ENCODE measurements at regions not wholly inside any gene's neighbourhood (a gene's known extent, or its start where the extent isn't known, plus 50 kb on each side); places are given as distances from the start of the nearest gene placed in this dataset.

- ATAC-seq, result no peak
- DNase-seq, result no peak
- Mint-ChIP-seq H3K36me3 (ENCODE audit: low read depth) (no peaks in the 10 kb centered on the region), H3K9me3 (no peaks in the 10 kb centered on the region), H3K4me1 (no peaks in the 10 kb centered on the region), H3K4me3 (no peak overlapping the region), H3K27me3 (no peaks in the 10 kb centered on the region), H3K27ac (no peak overlapping the region)
These were observed 631.9 kb downstream of the PSAT1 start for GRCh38 chr9:78928625-78929405.

GRCh38 chr9:78930281-78930680 is 633.4 kb downstream of the PSAT1 start:
- DNase-seq, result no peak
- H3K27ac Mint-ChIP-seq, result no peak overlapping the region
- H3K27me3 Mint-ChIP-seq, result no peaks in the 10 kb centered on the region
- H3K36me3 Mint-ChIP-seq (ENCODE audit: low read depth), result no peaks in the 10 kb centered on the region
- ATAC-seq, result no peak
- H3K9me3 Mint-ChIP-seq, result no peaks in the 10 kb centered on the region
- H3K4me1 Mint-ChIP-seq, result no peaks in the 10 kb centered on the region
- H3K4me3 Mint-ChIP-seq, result no peak overlapping the region

GRCh38 chr9:78932849-78933627 is 636.1 kb downstream of the PSAT1 start:
- Mint-ChIP-seq H3K36me3 (ENCODE audit: low read depth) (no peaks in the 10 kb centered on the region), H3K4me3 (no peak overlapping the region), H3K4me1 (no peaks in the 10 kb centered on the region), H3K27me3 (no peaks in the 10 kb centered on the region), H3K9me3 (no peaks in the 10 kb centered on the region), H3K27ac (no peak overlapping the region)
- no peak for DNase-seq
- no peak for ATAC-seq

GRCh38 chr9:78934880-78935279 is 636.9 kb upstream of the TLE4 start:
- Mint-ChIP-seq H3K27me3 (no peaks in the 10 kb centered on the region), H3K27ac (no peak overlapping the region), H3K4me1 (no peaks in the 10 kb centered on the region), H3K9me3 (no peaks in the 10 kb centered on the region), H3K4me3 (no peak overlapping the region), H3K36me3 (ENCODE audit: low read depth) (no peaks in the 10 kb centered on the region)
- ATAC-seq (no peak), DNase-seq (no peak)

GRCh38 chr9:78938821-78939220 is 632.9 kb upstream of the TLE4 start:
- Mint-ChIP-seq H3K36me3 (ENCODE audit: low read depth) (no peaks in the 10 kb centered on the region), H3K27me3 (no peaks in the 10 kb centered on the region), H3K4me1 (no peaks in the 10 kb centered on the region), H3K4me3 (no peak overlapping the region), H3K9me3 (no peaks in the 10 kb centered on the region), H3K27ac (no peak overlapping the region)
- ATAC-seq (no peak), DNase-seq (no peak)

GRCh38 chr9:78939311-78940065 is 632.3 kb upstream of the TLE4 start:
- Mint-ChIP-seq H3K9me3 (no peaks in the 10 kb centered on the region), H3K36me3 (ENCODE audit: low read depth) (no peaks in the 10 kb centered on the region), H3K27ac (no peak overlapping the region), H3K27me3 (no peaks in the 10 kb centered on the region), H3K4me3 (no peak overlapping the region), H3K4me1 (no peaks in the 10 kb centered on the region)
- ATAC-seq (no peak), DNase-seq (no peak)

GRCh38 chr9:78940121-78940855 is 631.5 kb upstream of the TLE4 start:
- H3K36me3 Mint-ChIP-seq (ENCODE audit: low read depth), result no peaks in the 10 kb centered on the region
- H3K4me1 Mint-ChIP-seq, result no peaks in the 10 kb centered on the region
- H3K4me3 Mint-ChIP-seq, result no peak overlapping the region
- no peak overlapping the region for H3K27ac Mint-ChIP-seq
- no peak for DNase-seq
- no peaks in the 10 kb centered on the region for H3K27me3 Mint-ChIP-seq
- no peaks in the 10 kb centered on the region for H3K9me3 Mint-ChIP-seq
- ATAC-seq, result no peak

- no peaks in the 10 kb centered on the region for H3K36me3 Mint-ChIP-seq (ENCODE audit: low read depth)
- H3K9me3 Mint-ChIP-seq, result peaks cover 15% of the 10 kb centered on the region
- no peak overlapping the region for H3K4me3 Mint-ChIP-seq
- H3K27me3 Mint-ChIP-seq, result no peaks in the 10 kb centered on the region
- ATAC-seq (no peak), DNase-seq (no peak)
- no peak overlapping the region for H3K27ac Mint-ChIP-seq
- no peaks in the 10 kb centered on the region for H3K4me1 Mint-ChIP-seq
These were observed 617.5 kb upstream of the TLE4 start for GRCh38 chr9:78954286-78954685.

- peaks cover 19% of the 10 kb centered on the region for H3K9me3 Mint-ChIP-seq
- no peak overlapping the region for H3K27ac Mint-ChIP-seq
- H3K27me3 Mint-ChIP-seq, result no peaks in the 10 kb centered on the region
- H3K36me3 Mint-ChIP-seq (ENCODE audit: low read depth), result no peaks in the 10 kb centered on the region
- no peak overlapping the region for H3K4me3 Mint-ChIP-seq
- H3K4me1 Mint-ChIP-seq, result no peaks in the 10 kb centered on the region
- DNase-seq (no peak), ATAC-seq (no peak)
These were observed 612.9 kb upstream of the TLE4 start for GRCh38 chr9:78958892-78959291.

- H3K4me1 Mint-ChIP-seq, result no peaks in the 10 kb centered on the region
- peaks cover 16% of the 10 kb centered on the region for H3K9me3 Mint-ChIP-seq
- H3K36me3 Mint-ChIP-seq (ENCODE audit: low read depth), result no peaks in the 10 kb centered on the region
- DNase-seq (no peak), ATAC-seq (no peak)
- no peaks in the 10 kb centered on the region for H3K27me3 Mint-ChIP-seq
- H3K4me3 Mint-ChIP-seq, result no peak overlapping the region
- H3K27ac Mint-ChIP-seq, result no peak overlapping the region
These were observed 609.6 kb upstream of the TLE4 start for GRCh38 chr9:78962156-78962555.

GRCh38 chr9:78963911-78964310 is 607.9 kb upstream of the TLE4 start:
- ATAC-seq, result no peak
- H3K27me3 Mint-ChIP-seq, result peaks cover 2% of the 10 kb centered on the region

GRCh38 chr9:78967596-78968217 is 604.1 kb upstream of the TLE4 start:
- H3K4me1 Mint-ChIP-seq, result no peaks in the 10 kb centered on the region
- H3K27me3 Mint-ChIP-seq, result peaks cover 2% of the 10 kb centered on the region
- no peaks in the 10 kb centered on the region for H3K36me3 Mint-ChIP-seq (ENCODE audit: low read depth)
- no peak overlapping the region for H3K4me3 Mint-ChIP-seq
- no peak for DNase-seq
- ATAC-seq, result no peak
- no peaks in the 10 kb centered on the region for H3K9me3 Mint-ChIP-seq
- H3K27ac Mint-ChIP-seq, result no peak overlapping the region

More at GRCh38 chr9:78963911-78964310, 607.9 kb upstream of the TLE4 start:
- H3K9me3 Mint-ChIP-seq, result peaks cover 9% of the 10 kb centered on the region
- no peak for DNase-seq
- no peak overlapping the region for H3K27ac Mint-ChIP-seq
- H3K36me3 Mint-ChIP-seq (ENCODE audit: low read depth), result no peaks in the 10 kb centered on the region
- no peaks in the 10 kb centered on the region for H3K4me1 Mint-ChIP-seq
- H3K4me3 Mint-ChIP-seq, result no peak overlapping the region

- Mint-ChIP-seq H3K27ac (no peak overlapping the region), H3K4me3 (no peak overlapping the region), H3K9me3 (no peaks in the 10 kb centered on the region), H3K4me1 (no peaks in the 10 kb centered on the region), H3K27me3 (peaks cover 2% of the 10 kb centered on the region), H3K36me3 (ENCODE audit: low read depth) (no peaks in the 10 kb centered on the region)
- no peak for ATAC-seq
- DNase-seq, result no peak
These were observed 601.4 kb upstream of the TLE4 start for GRCh38 chr9:78970375-78970774.

GRCh38 chr9:78971540-78971939 is 600.2 kb upstream of the TLE4 start:
- Mint-ChIP-seq H3K4me3 (no peak overlapping the region), H3K36me3 (ENCODE audit: low read depth) (no peaks in the 10 kb centered on the region), H3K27me3 (peaks cover 2% of the 10 kb centered on the region), H3K27ac (no peak overlapping the region), H3K4me1 (no peaks in the 10 kb centered on the region), H3K9me3 (no peaks in the 10 kb centered on the region)
- DNase-seq, result no peak
- ATAC-seq, result no peak

Data from activated naive CD8-positive, alpha-beta T cell treated with anti-CD3 and anti-CD28 coated beads, Interleukin-2, amount 50 U/mL, for 24 hours (primary cell).